B cell (primary cell): ENCODE measurements at regions not wholly inside any gene's neighbourhood (a gene's known extent, or its start where the extent isn't known, plus 50 kb on each side); places are given as distances from the start of the nearest gene placed in this dataset.

ENCODE experiments used
- ATAC-seq: fragments of 200-7000 bp; cut with Tn5 transposase; one replicate; pipeline ENCODE4 v1.10.0; 2021; ENCODE audit warnings: low read depth, mild to moderate bottlenecking, moderate number of reproducible peaks, moderate library complexity
- CTCF ChIA-PET: fragments of 350-600 bp; sonication (Branson Sonifier 250); formaldehyde crosslinking; loops from one replicate; lab custom pipeline; 2021; ENCODE audit warnings: antibody characterized with exemption, inconsistent platforms; lab: Charles Lee
- POLR2A ChIA-PET: fragments of 350-600 bp; sonication (Branson Sonifier 250); formaldehyde crosslinking; loops from one replicate; lab custom pipeline; 2021; ENCODE audit warnings: antibody characterized with exemption; lab: Charles Lee
- DNase-seq: peaks from one replicate; pipeline ENCODE4 v3.0.0; 2013
- H2AFZ ChIP-seq: 2 replicates; pipeline ENCODE4 v1.6.1; 2012; ENCODE audit warnings: mild to moderate bottlenecking, low read depth, low read length; ENCODE audit not compliant: insufficient read depth, poor library complexity, severe bottlenecking
- H3K27ac ChIP-seq, 2 donors: 1 replicate in 1 of 2; 2 replicates in 1 of 2; pipeline ENCODE4 v1.5.1; 2012 to 2013; ENCODE audit warnings: low read length in 2 of 2, mild to moderate bottlenecking in 2 of 2, moderate library complexity in 1 of 2
- H3K27me3 ChIP-seq, 4 experiments: fragments of 200-600 bp in 1 of 4; sonication (generic) in 1 of 4; replicated peaks in 1 of 4; 1 replicate in 2 of 4; 2 replicates in 2 of 4; pipeline versions ENCODE4 v1.6.1 to v1.7.0; 2013 to 2016; ENCODE audit warnings: low read length in 3 of 4, mild to moderate bottlenecking in 2 of 4, mixed read lengths in 1 of 4, moderate library complexity in 1 of 4; ENCODE audit not compliant: insufficient read depth in 4 of 4, control insufficient read depth in 3 of 4; ENCODE audit errors: control extremely low read depth in 1 of 4
- H3K36me3 ChIP-seq, 2 experiments: replicated peaks in 1 of 2; 1 replicate in 1 of 2; 2 replicates in 1 of 2; pipeline versions ENCODE4 v1.6.1 to v1.7.1; 2013; ENCODE audit warnings: low read length in 1 of 2; ENCODE audit not compliant: insufficient read depth in 2 of 2, control insufficient read depth in 1 of 2; ENCODE audit errors: control extremely low read depth in 1 of 2, extremely low read depth in 1 of 2
- H3K4me1 ChIP-seq, 2 donors: fragments of 200-600 bp in 1 of 2; sonication (generic) in 1 of 2; 1 replicate in 1 of 2; 2 replicates in 1 of 2; pipeline versions ENCODE4 v1.5.1 to v1.6.1; 2013 to 2017; ENCODE audit warnings: low read length in 2 of 2; ENCODE audit not compliant: control insufficient read depth in 2 of 2, insufficient read depth in 2 of 2
- H3K4me2 ChIP-seq: replicated peaks from 2 replicates; pipeline ENCODE3; 2012; ENCODE audit warnings: mild to moderate bottlenecking, low read depth, low read length; ENCODE audit not compliant: poor library complexity, severe bottlenecking
- H3K4me3 ChIP-seq, 5 experiments: fragments of 200-600 bp in 1 of 5; sonication (generic) in 1 of 5; 1 replicate in 3 of 5; 2 replicates in 2 of 5; pipeline versions ENCODE4 v1.5.1 to v1.7.0; 2011 to 2016; ENCODE audit warnings: low read length in 4 of 5, mild to moderate bottlenecking in 4 of 5, low read depth in 2 of 5, control low read depth in 1 of 5, moderate library complexity in 1 of 5; ENCODE audit not compliant: insufficient read depth in 1 of 5; ENCODE audit errors: control extremely low read depth in 1 of 5, extremely low read depth in 1 of 5
- H3K79me2 ChIP-seq: fragments of 200-600 bp; sonication (generic); one replicate; pipeline ENCODE4 v1.6.0; 2016; ENCODE audit warnings: low read length; ENCODE audit not compliant: control insufficient read depth, insufficient read depth
- H3K9ac ChIP-seq: fragments of 200-600 bp; sonication (generic); 2 replicates; pipeline ENCODE4 v1.6.1; 2017; ENCODE audit warnings: mild to moderate bottlenecking, low read length, moderate library complexity
- H3K9me3 ChIP-seq, 3 donors: one replicate each; pipeline versions ENCODE4 v1.6.1 to v1.7.1; 2013; ENCODE audit warnings: low read length in 2 of 3; ENCODE audit not compliant: control insufficient read depth in 2 of 3, insufficient read depth in 1 of 3; ENCODE audit errors: control extremely low read depth in 1 of 3
- H4K20me1 ChIP-seq: 2 replicates; pipeline ENCODE4 v1.6.0; 2012; ENCODE audit warnings: mild to moderate bottlenecking, low read length; ENCODE audit not compliant: insufficient read depth, control insufficient read depth, poor library complexity, severe bottlenecking
- H3K27ac Mint-ChIP-seq: one replicate; pipeline ENCODE4 v1.8.0; 2021; ENCODE audit warnings: mixed read lengths
- H3K27me3 Mint-ChIP-seq: one replicate; pipeline ENCODE4 v1.8.0; 2021; ENCODE audit warnings: mixed read lengths
- H3K4me1 Mint-ChIP-seq: one replicate; pipeline ENCODE4 v1.8.0; 2021; ENCODE audit warnings: mixed read lengths
- H3K4me3 Mint-ChIP-seq: one replicate; pipeline ENCODE4 v1.8.0; 2021; ENCODE audit warnings: mixed read lengths
- H3K9me3 Mint-ChIP-seq: one replicate; pipeline ENCODE4 v1.8.0; 2022; ENCODE audit warnings: mixed read lengths; ENCODE audit not compliant: insufficient read depth
- EZH2 ChIP-seq: IDR thresholded peaks from 2 replicates; pipeline ENCODE4 v1.6.1; 2012; ENCODE audit warnings: borderline replicate concordance, low read depth, mild to moderate bottlenecking, moderate library complexity, low read length; ENCODE audit not compliant: insufficient read depth, poor library complexity, severe bottlenecking
- intact Hi-C: fragments of 100-400 bp; cut with micrococcal nuclease; formaldehyde crosslinking; loops from one replicate; pipeline ENCODE4 v1.10.0; 2022
- TF ChIP-seq, protein P1 (sequence below): fragments of 200-600 bp; IDR thresholded peaks from one replicate; pipeline ENCODE4 v1.8.0; 2022; ENCODE audit warnings: antibody characterized with exemption, mild to moderate bottlenecking

DNA sequence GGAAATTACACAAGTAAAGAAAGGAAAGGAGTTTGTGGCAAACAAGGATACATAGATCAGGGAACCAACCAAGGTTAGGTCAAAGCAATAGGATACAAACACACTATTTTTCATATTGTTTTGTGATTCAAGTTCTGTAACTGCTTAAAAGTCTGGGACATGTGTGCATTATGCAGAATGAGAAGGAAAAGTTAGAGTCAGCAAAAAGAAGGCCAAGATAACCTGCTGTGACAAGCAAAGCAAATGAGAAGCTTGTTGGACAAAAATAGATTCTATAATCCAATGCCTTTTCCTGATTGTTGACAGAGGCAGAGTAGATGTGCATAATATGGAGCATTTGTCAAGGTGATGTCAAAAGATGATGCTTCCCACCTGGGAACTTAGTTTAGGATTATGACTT lies 556.0 kb upstream of the CXADR start:
- no peaks in the 10 kb centered on the region for H3K79me2 ChIP-seq
- DNase-seq, result no peak
- H3K4me1 ChIP-seq, result no peaks in the 10 kb centered on the region
- ATAC-seq, result no peak
- ChIA-PET POLR2A (no interaction called here), CTCF (no interaction called here)
- no peak overlapping the region for H3K27ac ChIP-seq
- no peaks in the 10 kb centered on the region for H3K4me1 Mint-ChIP-seq
- no peaks in the 10 kb centered on the region for H3K27me3 Mint-ChIP-seq
- no peak overlapping the region for H3K9ac ChIP-seq
- H3K27me3 ChIP-seq, result no peaks in the 10 kb centered on the region
- H2AFZ ChIP-seq, result no peak overlapping the region
- intact Hi-C loops, result no loop called here
- TF ChIP-seq, protein P1, sequence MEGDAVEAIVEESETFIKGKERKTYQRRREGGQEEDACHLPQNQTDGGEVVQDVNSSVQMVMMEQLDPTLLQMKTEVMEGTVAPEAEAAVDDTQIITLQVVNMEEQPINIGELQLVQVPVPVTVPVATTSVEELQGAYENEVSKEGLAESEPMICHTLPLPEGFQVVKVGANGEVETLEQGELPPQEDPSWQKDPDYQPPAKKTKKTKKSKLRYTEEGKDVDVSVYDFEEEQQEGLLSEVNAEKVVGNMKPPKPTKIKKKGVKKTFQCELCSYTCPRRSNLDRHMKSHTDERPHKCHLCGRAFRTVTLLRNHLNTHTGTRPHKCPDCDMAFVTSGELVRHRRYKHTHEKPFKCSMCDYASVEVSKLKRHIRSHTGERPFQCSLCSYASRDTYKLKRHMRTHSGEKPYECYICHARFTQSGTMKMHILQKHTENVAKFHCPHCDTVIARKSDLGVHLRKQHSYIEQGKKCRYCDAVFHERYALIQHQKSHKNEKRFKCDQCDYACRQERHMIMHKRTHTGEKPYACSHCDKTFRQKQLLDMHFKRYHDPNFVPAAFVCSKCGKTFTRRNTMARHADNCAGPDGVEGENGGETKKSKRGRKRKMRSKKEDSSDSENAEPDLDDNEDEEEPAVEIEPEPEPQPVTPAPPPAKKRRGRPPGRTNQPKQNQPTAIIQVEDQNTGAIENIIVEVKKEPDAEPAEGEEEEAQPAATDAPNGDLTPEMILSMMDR, result no peak
- no peak for TF ChIP-seq EZH2
- no peak overlapping the region for H3K4me3 ChIP-seq
- peaks cover 3% of the 10 kb centered on the region for H3K9me3 Mint-ChIP-seq
- no peak overlapping the region for H3K27ac Mint-ChIP-seq
- H3K36me3 ChIP-seq, result no peaks in the 10 kb centered on the region
- H4K20me1 ChIP-seq, result no peaks in the 10 kb centered on the region
- peaks cover 0 to 2% (median 1%) of the 10 kb centered on the region in 3 donors for H3K9me3 ChIP-seq
- H3K4me3 Mint-ChIP-seq, result no peak overlapping the region
- no peak overlapping the region for H3K4me2 ChIP-seq

DNA sequence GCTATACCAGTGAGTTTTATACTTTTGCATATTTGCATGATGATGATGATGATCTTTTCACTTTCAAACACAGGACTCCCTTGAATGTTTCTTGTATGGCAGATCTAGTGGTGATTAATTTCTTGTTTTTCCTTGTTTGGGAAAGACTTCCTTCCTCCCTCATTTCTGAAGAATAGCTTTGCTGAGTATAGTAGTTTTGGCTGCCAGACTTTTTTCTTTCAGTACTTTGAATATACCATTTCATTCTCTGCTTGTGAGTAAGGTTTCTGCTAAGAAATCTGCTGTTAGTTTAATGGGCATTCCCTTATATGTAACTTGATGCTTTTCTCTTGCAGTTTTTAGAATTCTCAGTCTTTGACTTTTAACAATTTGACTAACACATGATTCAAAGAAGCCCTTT lies 547.4 kb upstream of the CXADR start:
- Histone ChIP-seq H3K27me3 (no peaks in the 10 kb centered on the region), H3K9me3 (peaks cover 1 to 4% (median 2%) of the 10 kb centered on the region in 3 donors), H3K9ac (no peak overlapping the region), H3K4me2 (no peak overlapping the region), H3K4me3 (no peak overlapping the region), H3K4me1 (no peaks in the 10 kb centered on the region), H3K27ac (no peak overlapping the region), H4K20me1 (no peaks in the 10 kb centered on the region), H2AFZ (no peak overlapping the region), H3K36me3 (no peaks in the 10 kb centered on the region), H3K79me2 (no peaks in the 10 kb centered on the region)
- Mint-ChIP-seq H3K27me3 (no peaks in the 10 kb centered on the region), H3K4me3 (no peak overlapping the region), H3K27ac (no peak overlapping the region), H3K9me3 (peaks cover 6% of the 10 kb centered on the region), H3K4me1 (no peaks in the 10 kb centered on the region)
- intact Hi-C loops, result no loop called here
- TF ChIP-seq, protein P1, result no peak
- no peak for TF ChIP-seq EZH2
- ChIA-PET CTCF (no interaction called here), POLR2A (no interaction called here)
- ATAC-seq (no peak), DNase-seq (no peak)
